HL-60/S4 (cell line): ENCODE measurements at regions not wholly inside any gene's neighbourhood (a gene's known extent, or its start where the extent isn't known, plus 50 kb on each side); places are given as distances from the start of the nearest gene placed in this dataset.
"Not testable (repeated sequence)": the region's sequence is repeated elsewhere in the genome, so short reads cannot be mapped to it uniquely, and the experiment has no call there.

Experiments
- in situ Hi-C: fragments of 300-500 bp; cut with MboI; formaldehyde crosslinking; loops from 2 replicates; pipeline ENCODE4 v1.14.3; 2022; ENCODE audit warnings: low sequenced_read_pairs

- in situ Hi-C loops: no loop called here
Observed at GRCh38 chr7:119756687-119757086, 516.3 kb upstream of the KCND2 start.

DNA sequence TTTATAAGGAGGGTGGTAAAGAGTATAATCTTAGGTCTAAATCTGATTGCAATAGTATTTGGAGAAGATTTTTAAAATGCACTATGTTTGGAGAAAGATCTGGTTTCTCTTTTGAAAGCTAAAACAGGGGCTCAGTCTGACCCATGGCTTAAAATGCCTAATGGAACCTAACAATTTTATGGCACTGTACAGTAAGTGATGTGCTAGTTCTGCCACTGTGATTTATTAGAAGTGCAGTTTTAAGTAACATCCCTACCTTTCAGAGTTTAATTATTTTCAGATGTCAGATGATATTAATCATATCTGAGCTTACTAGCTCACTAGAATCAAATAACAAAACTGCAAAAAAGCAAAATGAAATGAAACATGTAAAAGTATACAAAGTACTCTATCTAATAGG lies 514.7 kb upstream of the KCND2 start:
- in situ Hi-C loops: no loop called here

DNA sequence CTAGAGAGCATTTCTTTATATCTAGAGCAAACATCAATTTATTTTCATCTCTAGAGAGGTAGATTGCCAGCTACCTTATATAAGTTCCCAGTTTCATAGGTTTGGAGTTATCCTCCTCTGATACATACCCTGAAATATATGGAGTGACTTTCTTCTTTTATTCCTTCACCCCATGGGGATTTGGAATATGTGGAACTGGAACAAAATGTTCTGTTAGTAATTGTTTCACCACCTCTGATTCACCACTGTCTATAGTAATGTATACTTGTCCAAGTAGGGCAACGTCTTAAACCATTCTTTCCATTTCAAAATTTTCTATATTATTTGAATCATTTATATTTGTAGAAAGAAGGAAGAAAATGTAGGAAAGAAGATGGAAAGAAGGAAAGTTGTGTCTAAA lies 511.2 kb upstream of the KCND2 start:
- in situ Hi-C loops: no loop called here

DNA sequence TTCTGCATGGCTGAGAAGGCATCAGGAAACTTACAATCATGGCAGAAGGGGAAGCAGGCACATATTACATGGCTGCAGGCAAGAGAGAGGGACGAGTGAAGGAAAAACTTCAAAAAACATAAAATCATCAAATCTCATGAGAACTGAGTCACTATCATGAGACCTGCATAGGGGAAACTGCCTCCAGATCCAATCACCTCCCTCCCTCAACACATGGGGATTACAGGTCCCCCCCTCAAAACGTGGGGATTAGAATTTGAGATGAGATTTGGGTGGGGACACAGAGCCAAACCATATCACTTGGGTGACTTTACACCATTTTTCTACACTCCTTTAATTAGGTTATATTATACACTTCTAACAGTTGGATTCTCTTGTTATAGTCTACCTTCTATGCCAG lies 490.7 kb upstream of the KCND2 start:
- in situ Hi-C loops: no loop called here

- in situ Hi-C loops: no loop called here
Observed at GRCh38 chr7:119783799-119784198, 489.2 kb upstream of the KCND2 start.

GRCh38 chr7:119802147-119802546 lies 470.8 kb upstream of the KCND2 start:
- in situ Hi-C loops: no loop called here

DNA sequence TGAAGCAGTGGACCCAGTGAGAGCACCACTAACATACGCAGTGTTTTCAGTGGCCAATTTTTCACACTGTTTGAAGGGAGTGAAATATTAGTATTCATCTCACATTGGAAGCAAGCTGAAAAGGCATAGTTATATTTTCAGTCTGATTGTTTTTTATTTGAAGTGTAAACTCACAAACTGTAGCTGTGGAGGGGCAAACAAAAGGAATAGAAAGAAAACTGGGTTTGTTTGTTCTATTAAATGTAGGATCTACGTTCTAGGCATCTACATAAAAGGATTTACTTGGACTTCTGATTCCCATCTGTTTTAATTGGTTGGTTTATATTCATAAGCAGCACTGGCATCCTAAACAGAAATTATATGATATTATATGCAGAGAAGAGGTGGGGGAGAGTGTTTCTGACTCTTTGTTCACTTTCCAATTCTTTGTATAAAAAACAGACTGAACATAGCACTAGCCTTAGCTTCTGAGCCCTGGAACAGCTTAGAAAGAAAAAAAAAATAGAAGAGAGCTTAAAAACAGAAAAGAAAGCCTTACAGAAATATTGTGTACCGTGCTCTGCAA lies 447.8 kb upstream of the KCND2 start:
- in situ Hi-C loops: no loop called here

- in situ Hi-C loops: no loop called here
Observed at GRCh38 chr7:119826547-119826946, 446.4 kb upstream of the KCND2 start.

DNA sequence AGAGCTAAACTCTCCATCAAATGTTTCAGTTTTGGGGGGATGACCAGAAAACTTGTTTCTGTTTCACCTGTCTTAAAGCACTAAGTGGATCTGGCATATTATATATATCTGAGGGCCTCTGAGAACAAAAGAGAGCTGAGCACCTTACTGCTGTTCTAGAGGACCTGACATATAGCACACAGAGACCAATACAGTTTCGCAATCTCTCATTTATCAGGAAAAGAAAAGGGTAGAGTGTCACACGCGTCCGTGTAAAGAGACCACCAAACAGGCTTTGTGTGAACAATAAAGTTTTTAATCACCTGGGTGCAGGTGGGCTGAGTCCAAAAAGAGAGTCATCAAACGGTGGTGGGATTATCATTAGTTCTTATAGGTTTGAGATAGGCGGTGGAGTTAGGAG lies 434.5 kb upstream of the KCND2 start:
- in situ Hi-C loops: no loop called here

DNA sequence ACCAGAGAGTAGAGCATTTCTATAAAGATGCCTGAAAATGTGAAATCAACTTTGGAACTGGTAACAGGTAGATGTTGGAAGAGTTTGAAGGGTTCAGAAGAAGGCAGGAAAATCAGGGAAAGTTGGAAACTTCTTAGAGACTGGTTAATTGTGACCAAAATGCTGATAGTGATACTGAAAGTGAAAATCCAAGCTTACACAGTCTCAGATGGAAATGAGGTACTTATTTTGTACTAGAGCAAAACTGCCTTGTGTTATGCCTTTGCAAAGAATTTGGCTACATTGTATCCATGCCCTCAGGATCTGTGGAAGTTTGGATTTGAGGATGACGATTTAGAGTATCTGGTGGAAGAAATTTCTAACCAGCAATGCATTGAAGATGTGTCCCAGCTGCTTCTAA lies 430.6 kb upstream of the KCND2 start:
- in situ Hi-C loops: no loop called here

DNA sequence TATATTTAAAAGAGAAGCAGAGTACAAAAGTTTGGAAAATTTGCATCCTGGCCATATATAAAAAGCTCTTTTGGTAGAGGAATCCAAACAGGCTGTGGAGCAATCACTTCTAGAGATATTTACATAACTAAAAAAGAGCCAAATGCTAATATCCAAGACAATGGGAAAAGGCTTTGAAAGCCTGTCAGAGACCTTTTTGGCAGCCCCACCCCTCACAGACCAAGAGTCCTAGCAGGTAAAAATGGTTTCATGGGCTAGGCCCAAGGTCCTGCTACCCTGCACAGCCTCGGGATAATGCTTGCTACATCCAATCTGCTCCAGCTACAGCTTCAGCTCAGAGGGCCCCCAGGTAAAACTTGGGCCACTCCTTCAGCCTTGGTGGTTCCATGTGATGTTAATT lies 430.2 kb upstream of the KCND2 start:
- in situ Hi-C loops: no loop called here

GRCh38 chr7:119861385-119861784 lies 411.6 kb upstream of the KCND2 start:
- in situ Hi-C loops: no loop called here

- in situ Hi-C loops: no loop called here
Observed at GRCh38 chr7:119868387-119868786, 404.6 kb upstream of the KCND2 start.

DNA sequence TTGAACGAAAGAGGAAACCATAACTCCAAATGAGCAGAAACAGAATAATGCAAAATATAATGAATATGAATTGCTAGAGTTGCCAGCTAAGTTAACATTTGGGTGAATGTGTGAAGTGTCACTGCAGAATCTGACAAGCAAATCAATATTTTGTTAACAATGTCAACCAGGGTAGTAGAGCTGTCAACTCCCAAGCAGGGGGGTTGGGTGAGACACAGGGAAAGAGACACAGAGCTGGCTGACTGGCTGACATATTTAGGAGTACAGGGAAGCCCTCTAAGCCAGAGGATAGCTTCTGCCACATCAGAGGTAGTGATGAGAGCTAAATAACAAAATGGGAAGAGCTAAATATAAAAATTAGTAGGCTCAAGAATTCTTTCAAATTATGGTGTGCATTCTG lies 393.1 kb upstream of the KCND2 start:
- in situ Hi-C loops: no loop called here

- in situ Hi-C loops: no loop called here
Observed at GRCh38 chr7:119886007-119886406, 387.0 kb upstream of the KCND2 start.

GRCh38 chr7:119886525-119886924 lies 386.4 kb upstream of the KCND2 start:
- in situ Hi-C loops: not testable (repeated sequence)

DNA sequence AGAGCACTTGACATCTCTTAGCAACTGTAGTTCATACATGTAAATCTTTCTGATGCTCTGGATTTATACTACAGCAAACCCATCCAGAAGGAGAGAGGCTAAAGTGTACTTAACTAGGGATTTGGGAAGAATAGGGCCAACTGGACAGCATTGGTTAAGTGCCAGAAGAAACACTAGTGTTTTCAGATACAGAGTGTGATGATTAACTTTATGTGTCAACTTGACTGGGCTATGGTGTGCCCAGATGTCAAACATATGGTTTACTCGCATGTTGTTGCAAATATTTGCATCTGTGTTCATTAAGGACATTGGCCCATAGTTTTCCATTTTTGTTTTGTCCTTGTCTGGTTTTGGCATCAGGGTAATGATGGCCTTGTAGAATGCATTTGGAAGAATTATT lies 384.7 kb upstream of the KCND2 start:
- in situ Hi-C loops: no loop called here

GRCh38 chr7:119890631-119891030 lies 382.3 kb upstream of the KCND2 start:
- in situ Hi-C loops: no loop called here

- in situ Hi-C loops: no loop called here
Observed at GRCh38 chr7:119895320-119895719, 377.7 kb upstream of the KCND2 start.

DNA sequence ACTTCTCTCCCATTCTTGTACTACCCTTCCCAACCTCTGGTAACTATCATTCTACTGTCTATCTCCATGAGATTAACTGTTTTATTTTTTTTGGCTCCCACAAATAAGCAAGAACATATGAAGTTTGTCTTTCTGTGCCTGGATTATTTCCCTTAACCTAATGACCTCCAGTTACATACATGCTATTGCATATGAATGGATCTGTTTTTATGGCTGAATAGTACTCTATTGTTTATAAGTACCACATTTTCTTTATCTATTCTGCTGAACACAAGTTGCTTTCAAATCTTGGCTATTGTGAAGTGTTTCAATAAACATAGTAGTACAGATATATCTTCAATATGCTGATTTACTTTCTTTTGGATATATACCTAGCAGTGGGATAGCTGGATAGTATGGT lies 376.6 kb upstream of the KCND2 start:
- in situ Hi-C loops: no loop called here

GRCh38 chr7:119900996-119901672 lies 371.8 kb upstream of the KCND2 start:
- in situ Hi-C loops: no loop called here

DNA sequence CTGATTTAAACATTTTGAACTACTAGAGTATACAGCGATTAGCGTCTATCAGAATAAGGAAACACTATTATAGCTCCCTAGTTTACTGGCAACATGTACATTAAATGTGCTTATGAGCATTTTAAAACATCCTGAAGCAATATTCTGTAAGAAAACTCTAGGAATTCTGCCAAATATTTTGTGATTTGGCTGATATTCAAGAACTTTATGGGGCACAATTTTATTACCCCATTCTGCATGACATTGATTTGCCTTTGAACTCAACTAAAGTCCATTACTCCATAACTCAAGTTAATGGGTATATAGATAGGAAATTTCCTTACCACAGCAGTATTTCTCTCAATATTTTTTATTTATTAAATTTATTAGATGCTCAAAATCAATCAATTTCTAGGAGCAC lies 369.9 kb upstream of the KCND2 start:
- in situ Hi-C loops: no loop called here

GRCh38 chr7:119905495-119905894 lies 367.5 kb upstream of the KCND2 start:
- in situ Hi-C loops: no loop called here
